Activated CD4-positive, alpha-beta T cell treated with anti-CD3 and anti-CD28 coated beads, Interleukin-10, Interleukin-2, amounts not matched to agents 100 ng/mL and 50 ng/mL, durations not matched to agents 16 hours and 8 hours (primary cell): ENCODE measurements at regions not wholly inside any gene's neighbourhood (a gene's known extent, or its start where the extent isn't known, plus 50 kb on each side); places are given as distances from the start of the nearest gene placed in this dataset.
"Not testable (repeated sequence)": the region's sequence is repeated elsewhere in the genome, so short reads cannot be mapped to it uniquely, and the experiment has no call there.

Experiments used
- DNase-seq: peaks from one replicate; pipeline ENCODE4 v3.0.0-alpha.2; 2020

- DNase-seq, result no peak
These were observed 809.7 kb upstream of the ADGRB3 start for GRCh38 chr6:67825201-67825895.

- no peak for DNase-seq
These were observed 816.8 kb upstream of the ADGRB3 start for GRCh38 chr6:67818322-67818721.

- DNase-seq, result no peak
These were observed 819.5 kb upstream of the ADGRB3 start for GRCh38 chr6:67815623-67816022.

GRCh38 chr6:67814262-67814661 is 820.8 kb upstream of the ADGRB3 start:
- no peak for DNase-seq

- no peak for DNase-seq
These were observed 822.4 kb upstream of the ADGRB3 start for GRCh38 chr6:67812693-67813092.

GRCh38 chr6:67812125-67812524 is 823.0 kb upstream of the ADGRB3 start:
- no peak for DNase-seq

GRCh38 chr6:67811239-67812037 is 823.6 kb upstream of the ADGRB3 start:
- no peak for DNase-seq

GRCh38 chr6:67804808-67805207 is 830.3 kb upstream of the ADGRB3 start:
- not testable (repeated sequence) for DNase-seq

- DNase-seq, result no peak
These were observed 832.3 kb upstream of the ADGRB3 start for GRCh38 chr6:67802771-67803170.

GRCh38 chr6:67792996-67793395 is 842.1 kb upstream of the ADGRB3 start:
- DNase-seq, result no peak

GRCh38 chr6:67790569-67790968 is 844.5 kb upstream of the ADGRB3 start:
- no peak for DNase-seq

GRCh38 chr6:67787119-67787518 is 848.0 kb upstream of the ADGRB3 start:
- DNase-seq, result not testable (repeated sequence)

GRCh38 chr6:67779876-67780275 is 855.2 kb upstream of the ADGRB3 start:
- DNase-seq, result no peak

- no peak for DNase-seq
These were observed 859.7 kb upstream of the ADGRB3 start for GRCh38 chr6:67775333-67775732.

GRCh38 chr6:67768972-67769371 is 866.1 kb upstream of the ADGRB3 start:
- no peak for DNase-seq

GRCh38 chr6:67767046-67767822 is 867.8 kb upstream of the ADGRB3 start:
- DNase-seq, result not testable (repeated sequence)

- DNase-seq, result no peak
These were observed 869.0 kb upstream of the ADGRB3 start for GRCh38 chr6:67766057-67766456.

- DNase-seq, result no peak
These were observed 876.1 kb upstream of the ADGRB3 start for GRCh38 chr6:67759001-67759400.

- no peak for DNase-seq
These were observed 877.5 kb upstream of the ADGRB3 start for GRCh38 chr6:67757465-67758033.

- DNase-seq, result no peak
These were observed 886.6 kb upstream of the ADGRB3 start for GRCh38 chr6:67748521-67748920.

GRCh38 chr6:67736816-67737215 is 898.3 kb upstream of the ADGRB3 start:
- no peak for DNase-seq

- DNase-seq, result no peak
These were observed 898.9 kb upstream of the ADGRB3 start for GRCh38 chr6:67736161-67736560.

GRCh38 chr6:67735623-67736022 is 899.5 kb upstream of the ADGRB3 start:
- DNase-seq, result no peak
